B cell (primary cell): ENCODE measurements at regions not wholly inside any gene's neighbourhood (a gene's known extent, or its start where the extent isn't known, plus 50 kb on each side); places are given as distances from the start of the nearest gene placed in this dataset.

ENCODE experiments used
- ATAC-seq: fragments of 200-7000 bp; cut with Tn5 transposase; one replicate; pipeline ENCODE4 v1.10.0; 2021; ENCODE audit warnings: low read depth, mild to moderate bottlenecking, moderate number of reproducible peaks, moderate library complexity
- CTCF ChIA-PET: fragments of 350-600 bp; sonication (Branson Sonifier 250); formaldehyde crosslinking; loops from one replicate; lab custom pipeline; 2021; ENCODE audit warnings: antibody characterized with exemption, inconsistent platforms; lab: Charles Lee
- POLR2A ChIA-PET: fragments of 350-600 bp; sonication (Branson Sonifier 250); formaldehyde crosslinking; loops from one replicate; lab custom pipeline; 2021; ENCODE audit warnings: antibody characterized with exemption; lab: Charles Lee
- DNase-seq: peaks from one replicate; pipeline ENCODE4 v3.0.0; 2013
- H2AFZ ChIP-seq: 2 replicates; pipeline ENCODE4 v1.6.1; 2012; ENCODE audit warnings: mild to moderate bottlenecking, low read depth, low read length; ENCODE audit not compliant: insufficient read depth, poor library complexity, severe bottlenecking
- H3K27ac ChIP-seq, 2 donors: 1 replicate in 1 of 2; 2 replicates in 1 of 2; pipeline ENCODE4 v1.5.1; 2012 to 2013; ENCODE audit warnings: low read length in 2 of 2, mild to moderate bottlenecking in 2 of 2, moderate library complexity in 1 of 2
- H3K27me3 ChIP-seq, 4 experiments: fragments of 200-600 bp in 1 of 4; sonication (generic) in 1 of 4; replicated peaks in 1 of 4; 1 replicate in 2 of 4; 2 replicates in 2 of 4; pipeline versions ENCODE4 v1.6.1 to v1.7.0; 2013 to 2016; ENCODE audit warnings: low read length in 3 of 4, mild to moderate bottlenecking in 2 of 4, mixed read lengths in 1 of 4, moderate library complexity in 1 of 4; ENCODE audit not compliant: insufficient read depth in 4 of 4, control insufficient read depth in 3 of 4; ENCODE audit errors: control extremely low read depth in 1 of 4
- H3K36me3 ChIP-seq, 2 experiments: replicated peaks in 1 of 2; 1 replicate in 1 of 2; 2 replicates in 1 of 2; pipeline versions ENCODE4 v1.6.1 to v1.7.1; 2013; ENCODE audit warnings: low read length in 1 of 2; ENCODE audit not compliant: insufficient read depth in 2 of 2, control insufficient read depth in 1 of 2; ENCODE audit errors: control extremely low read depth in 1 of 2, extremely low read depth in 1 of 2
- H3K4me1 ChIP-seq, 2 donors: fragments of 200-600 bp in 1 of 2; sonication (generic) in 1 of 2; 1 replicate in 1 of 2; 2 replicates in 1 of 2; pipeline versions ENCODE4 v1.5.1 to v1.6.1; 2013 to 2017; ENCODE audit warnings: low read length in 2 of 2; ENCODE audit not compliant: control insufficient read depth in 2 of 2, insufficient read depth in 2 of 2
- H3K4me2 ChIP-seq: replicated peaks from 2 replicates; pipeline ENCODE3; 2012; ENCODE audit warnings: mild to moderate bottlenecking, low read depth, low read length; ENCODE audit not compliant: poor library complexity, severe bottlenecking
- H3K4me3 ChIP-seq, 5 experiments: fragments of 200-600 bp in 1 of 5; sonication (generic) in 1 of 5; 1 replicate in 3 of 5; 2 replicates in 2 of 5; pipeline versions ENCODE4 v1.5.1 to v1.7.0; 2011 to 2016; ENCODE audit warnings: low read length in 4 of 5, mild to moderate bottlenecking in 4 of 5, low read depth in 2 of 5, control low read depth in 1 of 5, moderate library complexity in 1 of 5; ENCODE audit not compliant: insufficient read depth in 1 of 5; ENCODE audit errors: control extremely low read depth in 1 of 5, extremely low read depth in 1 of 5
- H3K79me2 ChIP-seq: fragments of 200-600 bp; sonication (generic); one replicate; pipeline ENCODE4 v1.6.0; 2016; ENCODE audit warnings: low read length; ENCODE audit not compliant: control insufficient read depth, insufficient read depth
- H3K9ac ChIP-seq: fragments of 200-600 bp; sonication (generic); 2 replicates; pipeline ENCODE4 v1.6.1; 2017; ENCODE audit warnings: mild to moderate bottlenecking, low read length, moderate library complexity
- H3K9me3 ChIP-seq, 3 donors: one replicate each; pipeline versions ENCODE4 v1.6.1 to v1.7.1; 2013; ENCODE audit warnings: low read length in 2 of 3; ENCODE audit not compliant: control insufficient read depth in 2 of 3, insufficient read depth in 1 of 3; ENCODE audit errors: control extremely low read depth in 1 of 3
- H4K20me1 ChIP-seq: 2 replicates; pipeline ENCODE4 v1.6.0; 2012; ENCODE audit warnings: mild to moderate bottlenecking, low read length; ENCODE audit not compliant: insufficient read depth, control insufficient read depth, poor library complexity, severe bottlenecking
- H3K27ac Mint-ChIP-seq: one replicate; pipeline ENCODE4 v1.8.0; 2021; ENCODE audit warnings: mixed read lengths
- H3K27me3 Mint-ChIP-seq: one replicate; pipeline ENCODE4 v1.8.0; 2021; ENCODE audit warnings: mixed read lengths
- H3K4me1 Mint-ChIP-seq: one replicate; pipeline ENCODE4 v1.8.0; 2021; ENCODE audit warnings: mixed read lengths
- H3K4me3 Mint-ChIP-seq: one replicate; pipeline ENCODE4 v1.8.0; 2021; ENCODE audit warnings: mixed read lengths
- H3K9me3 Mint-ChIP-seq: one replicate; pipeline ENCODE4 v1.8.0; 2022; ENCODE audit warnings: mixed read lengths; ENCODE audit not compliant: insufficient read depth
- CTCF ChIP-seq: fragments of 200-600 bp; IDR thresholded peaks from one replicate; pipeline ENCODE4 v1.8.0; 2022; ENCODE audit warnings: antibody characterized with exemption, mild to moderate bottlenecking
- EZH2 ChIP-seq: IDR thresholded peaks from 2 replicates; pipeline ENCODE4 v1.6.1; 2012; ENCODE audit warnings: borderline replicate concordance, low read depth, mild to moderate bottlenecking, moderate library complexity, low read length; ENCODE audit not compliant: insufficient read depth, poor library complexity, severe bottlenecking
- WGBS: methylation state at CpG from one replicate; pipeline ENCODE4 v1.1.5; 2013; ENCODE audit warnings: missing lambda C conversion rate; ENCODE audit not compliant: insufficient coverage; 5-methylcytosine and 5-hydroxymethylcytosine counted together
- intact Hi-C: fragments of 100-400 bp; cut with micrococcal nuclease; formaldehyde crosslinking; loops from one replicate; pipeline ENCODE4 v1.10.0; 2022

GRCh38 chr6:115467726-115468125, 593.0 kb downstream of the FRK start:
- no peaks in the 10 kb centered on the region for H3K4me1 Mint-ChIP-seq
- H3K27me3 Mint-ChIP-seq = no peaks in the 10 kb centered on the region
- Histone ChIP-seq H3K9ac (no peak overlapping the region), H2AFZ (no peak overlapping the region), H3K4me1 (no peaks in the 10 kb centered on the region), H3K79me2 (no peaks in the 10 kb centered on the region), H3K4me3 (no peak overlapping the region), H3K27ac (no peak overlapping the region), H3K36me3 (no peaks in the 10 kb centered on the region), H3K9me3 (peaks cover 0 to 2% (median 0%) of the 10 kb centered on the region in 3 donors), H3K27me3 (no peaks in the 10 kb centered on the region), H3K4me2 (no peak overlapping the region), H4K20me1 (no peaks in the 10 kb centered on the region)
- no peak overlapping the region for H3K4me3 Mint-ChIP-seq
- peaks cover 2% of the 10 kb centered on the region for H3K9me3 Mint-ChIP-seq
- no peak for DNase-seq
- WGBS = 53% methylated on average over 2 of the region's 2 CpGs
- no peak for ATAC-seq
- H3K27ac Mint-ChIP-seq = no peak overlapping the region
- TF ChIP-seq CTCF (no peak), EZH2 (no peak)
- intact Hi-C loops = no loop called here
- POLR2A ChIA-PET = no interaction called here
- CTCF ChIA-PET = no interaction called here

GRCh38 chr6:115460913-115461312, 599.8 kb downstream of the FRK start:
- no peak for DNase-seq
- Histone ChIP-seq H3K4me2 (no peak overlapping the region), H2AFZ (no peak overlapping the region), H3K4me1 (no peaks in the 10 kb centered on the region), H3K36me3 (no peaks in the 10 kb centered on the region), H4K20me1 (no peaks in the 10 kb centered on the region), H3K9ac (no peak overlapping the region), H3K4me3 (no peak overlapping the region), H3K79me2 (no peaks in the 10 kb centered on the region), H3K27ac (no peak overlapping the region), H3K9me3 (no peaks in the 10 kb centered on the region), H3K27me3 (no peaks in the 10 kb centered on the region)
- H3K27ac Mint-ChIP-seq = no peak overlapping the region
- H3K9me3 Mint-ChIP-seq = peaks cover 3% of the 10 kb centered on the region
- CTCF ChIA-PET = no interaction called here
- no peak for TF ChIP-seq EZH2
- TF ChIP-seq CTCF = no peak
- no peaks in the 10 kb centered on the region for H3K4me1 Mint-ChIP-seq
- POLR2A ChIA-PET = no interaction called here
- WGBS = no CpG with 5 or more reads among the region's 1 CpG
- H3K4me3 Mint-ChIP-seq = no peak overlapping the region
- intact Hi-C loops = no loop called here
- no peak for ATAC-seq
- no peaks in the 10 kb centered on the region for H3K27me3 Mint-ChIP-seq
